Urinary bladder (tissue), 3 donors: ENCODE measurements at regions not wholly inside any gene's neighbourhood (a gene's known extent, or its start where the extent isn't known, plus 50 kb on each side); places are given as distances from the start of the nearest gene placed in this dataset.

ENCODE experiments used
- DNase-seq: peaks from one replicate; pipeline ENCODE4 v3.0.0-alpha.2; 2015; ENCODE audit errors: extremely low spot score
- H3K27ac ChIP-seq: one replicate; pipeline ENCODE4 v1.5.1; 2013; ENCODE audit warnings: low read depth, mild to moderate bottlenecking, moderate library complexity
- H3K36me3 ChIP-seq: one replicate; pipeline ENCODE4 v1.6.1; 2013; ENCODE audit warnings: mild to moderate bottlenecking, moderate library complexity; ENCODE audit not compliant: insufficient read depth
- H3K4me1 ChIP-seq: one replicate; pipeline ENCODE4 v1.6.1; 2013; ENCODE audit warnings: mild to moderate bottlenecking, moderate library complexity; ENCODE audit not compliant: insufficient read depth
- H3K4me3 ChIP-seq: one replicate; pipeline ENCODE4 v1.5.1; 2013; ENCODE audit warnings: low read depth, low read length
- WGBS: extraction: QIAGEN DNeasy Blood & Tissue Kit; methylation state at CpG from one replicate; pipeline ENCODE4 v1.1.7; 2013; 5-methylcytosine and 5-hydroxymethylcytosine counted together
- donor health status: healthy with polysubstance abuse.
- donor health status: healthy.

- no peaks in the 10 kb centered on the region for H3K4me1 ChIP-seq
- no peak for DNase-seq
- H3K27ac ChIP-seq = no peak overlapping the region
- H3K36me3 ChIP-seq = no peaks in the 10 kb centered on the region
- 94% methylated on average over 2 of the region's 2 CpGs for WGBS
- H3K4me3 ChIP-seq = no peak overlapping the region
These were observed 665.5 kb downstream of the USP25 start for GRCh38 chr21:16395285-16395684.

GRCh38 chr21:16402752-16403151, 673.0 kb downstream of the USP25 start:
- no peak for DNase-seq
- H3K27ac ChIP-seq = no peak overlapping the region
- H3K36me3 ChIP-seq = no peaks in the 10 kb centered on the region
- H3K4me3 ChIP-seq = no peak overlapping the region
- no peaks in the 10 kb centered on the region for H3K4me1 ChIP-seq

DNA sequence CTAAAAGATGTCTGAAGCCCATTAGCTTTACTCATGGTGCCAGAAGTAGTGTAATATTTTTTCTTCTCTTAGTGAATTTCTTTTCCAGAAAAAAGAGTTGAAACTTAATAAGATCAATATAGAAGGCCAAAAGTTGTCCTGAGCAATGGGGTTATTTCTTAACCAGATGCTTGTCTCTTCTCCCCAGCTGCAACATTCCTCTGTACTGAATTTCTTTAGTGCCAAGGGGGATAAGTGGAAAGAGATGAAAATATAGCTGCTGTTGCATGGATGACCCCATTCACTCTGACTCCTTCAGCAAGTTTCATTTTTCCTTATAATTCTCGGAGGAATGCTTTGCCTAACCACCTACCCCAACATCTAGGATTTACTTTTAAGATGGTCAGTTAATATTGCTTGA, 675.0 kb downstream of the USP25 start:
- 66% methylated on average over 1 of the region's 1 CpG for WGBS
- H3K27ac ChIP-seq = no peak overlapping the region
- H3K4me1 ChIP-seq = no peaks in the 10 kb centered on the region
- DNase-seq = no peak
- no peaks in the 10 kb centered on the region for H3K36me3 ChIP-seq
- no peak overlapping the region for H3K4me3 ChIP-seq

GRCh38 chr21:16406355-16406754, 676.6 kb downstream of the USP25 start:
- Histone ChIP-seq H3K27ac (no peak overlapping the region), H3K36me3 (no peaks in the 10 kb centered on the region), H3K4me1 (no peaks in the 10 kb centered on the region), H3K4me3 (no peak overlapping the region)
- WGBS = 98% methylated on average over 2 of the region's 2 CpGs
- DNase-seq = no peak

DNA sequence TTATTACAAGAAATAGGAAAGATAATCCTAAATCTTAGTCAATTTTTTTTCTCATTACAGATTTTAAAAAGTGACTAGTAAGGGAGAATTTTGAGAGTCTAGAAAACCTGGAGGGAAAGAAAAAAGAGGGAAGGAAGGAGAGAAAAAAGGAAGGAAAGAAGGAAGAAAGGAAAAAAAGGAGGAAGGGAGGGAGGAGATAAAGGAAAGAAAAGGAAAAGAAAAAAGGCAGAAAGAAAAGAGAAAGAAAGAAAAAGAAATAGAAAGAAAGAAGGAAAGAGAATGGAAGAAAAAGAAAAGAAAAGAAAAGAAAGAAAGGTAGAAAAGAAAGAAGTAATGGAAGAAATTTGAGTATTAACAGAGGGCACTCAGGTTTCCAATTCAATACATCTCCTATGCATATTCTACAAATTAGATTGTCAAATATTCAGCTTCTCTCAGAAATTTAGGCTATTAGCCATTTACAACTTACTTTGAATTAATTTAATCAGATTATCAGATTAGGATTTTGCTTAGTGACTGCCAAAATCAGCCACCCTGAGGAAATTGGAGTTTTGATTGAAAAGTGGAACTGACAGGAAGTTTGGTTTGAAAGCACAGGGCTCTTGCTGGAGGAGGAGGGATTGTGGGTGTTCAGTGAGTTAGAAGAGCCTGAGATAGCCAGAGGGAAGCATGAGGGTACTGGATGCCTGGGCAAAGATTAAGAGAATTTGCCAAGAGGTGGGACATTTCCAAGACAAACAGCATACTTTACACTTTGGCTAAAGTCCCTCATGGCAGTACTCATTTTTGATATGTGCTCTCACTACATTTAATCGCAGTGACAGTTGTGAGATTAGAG, 677.8 kb downstream of the USP25 start:
- Histone ChIP-seq H3K4me1 (no peaks in the 10 kb centered on the region), H3K27ac (no peak overlapping the region), H3K4me3 (no peak overlapping the region), H3K36me3 (no peaks in the 10 kb centered on the region)
- WGBS = 77% methylated on average over 1 of the region's 1 CpG
- no peak for DNase-seq

DNA sequence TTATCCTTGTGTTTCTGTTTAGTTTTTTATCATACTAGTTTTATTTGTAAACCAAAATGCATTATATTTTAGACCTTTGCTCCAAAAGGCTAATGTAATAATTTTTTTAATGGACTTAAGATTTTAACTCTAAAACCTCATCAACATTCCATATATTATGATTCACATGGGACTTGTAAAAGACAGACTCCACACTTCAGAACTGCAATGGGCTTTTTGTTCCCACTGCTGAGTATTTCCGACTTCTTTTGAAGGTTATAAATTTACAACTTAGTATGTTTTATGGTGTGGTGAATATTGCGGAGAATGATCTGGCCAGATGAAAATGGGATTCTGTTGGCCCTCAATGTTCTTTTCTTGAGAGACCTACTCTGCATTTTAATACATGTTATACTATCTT, 678.5 kb downstream of the USP25 start:
- WGBS = 68% methylated on average over 2 of the region's 2 CpGs
- H3K4me1 ChIP-seq = no peaks in the 10 kb centered on the region
- H3K27ac ChIP-seq = no peak overlapping the region
- no peaks in the 10 kb centered on the region for H3K36me3 ChIP-seq
- DNase-seq = no peak
- H3K4me3 ChIP-seq = no peak overlapping the region

GRCh38 chr21:16409352-16409751, 679.6 kb downstream of the USP25 start:
- Histone ChIP-seq H3K27ac (no peak overlapping the region), H3K4me1 (no peaks in the 10 kb centered on the region), H3K4me3 (no peak overlapping the region), H3K36me3 (no peaks in the 10 kb centered on the region)
- DNase-seq = no peak
- WGBS = 86% methylated on average over 2 of the region's 2 CpGs

GRCh38 chr21:16418226-16418625, 688.4 kb downstream of the USP25 start:
- Histone ChIP-seq H3K36me3 (no peaks in the 10 kb centered on the region), H3K4me3 (no peak overlapping the region), H3K27ac (no peak overlapping the region), H3K4me1 (no peaks in the 10 kb centered on the region)
- WGBS = 32% methylated on average over 2 of the region's 2 CpGs
- DNase-seq = no peak

GRCh38 chr21:16418642-16419041, 688.9 kb downstream of the USP25 start:
- H3K4me3 ChIP-seq = no peak overlapping the region
- no peak overlapping the region for H3K27ac ChIP-seq
- H3K36me3 ChIP-seq = no peaks in the 10 kb centered on the region
- DNase-seq = no peak
- 87% methylated on average over 5 of the region's 5 CpGs for WGBS
- H3K4me1 ChIP-seq = no peaks in the 10 kb centered on the region

DNA sequence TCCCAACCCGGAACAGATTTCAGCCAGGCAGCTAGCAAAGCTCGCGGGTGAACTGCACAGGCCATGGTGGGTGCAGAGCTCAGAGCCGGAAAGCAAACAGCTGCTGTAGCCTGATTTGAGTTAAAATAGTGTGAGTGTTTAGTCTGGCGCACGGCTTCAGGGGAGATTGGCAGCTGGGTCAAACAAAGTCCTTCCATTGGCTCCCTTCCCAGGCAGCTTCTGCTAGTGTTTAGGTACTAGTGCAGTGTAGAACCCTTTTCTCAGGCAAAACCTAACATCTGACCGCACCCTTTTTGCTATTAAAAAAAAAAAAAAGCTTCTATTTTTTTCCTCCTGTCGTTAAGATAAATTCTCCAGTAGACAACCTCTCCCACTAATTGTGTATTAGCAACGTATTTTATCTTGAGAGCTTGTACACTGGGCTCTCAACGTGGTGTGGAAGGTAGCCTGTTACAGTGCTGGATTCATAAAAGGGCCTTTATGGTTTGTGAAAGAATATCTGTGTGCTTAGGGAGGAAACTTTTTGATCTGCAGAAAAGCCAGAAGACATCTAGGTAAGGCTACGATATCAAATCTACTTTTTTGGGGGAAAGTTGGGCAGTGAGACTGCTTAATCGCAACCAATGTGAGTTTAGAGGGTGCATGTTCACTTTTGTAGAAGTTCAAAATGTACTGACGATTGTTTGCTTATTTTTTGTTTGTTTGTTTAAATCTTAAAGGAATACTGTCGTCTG, 689.6 kb downstream of the USP25 start:
- DNase-seq = peak; percentile 90
- H3K36me3 ChIP-seq = no peaks in the 10 kb centered on the region
- no peak overlapping the region for H3K27ac ChIP-seq
- peak overlapping the region; percentile 13 for H3K4me3 ChIP-seq
- no peaks in the 10 kb centered on the region for H3K4me1 ChIP-seq
- 12% methylated on average over 14 of the region's 14 CpGs for WGBS

DNA sequence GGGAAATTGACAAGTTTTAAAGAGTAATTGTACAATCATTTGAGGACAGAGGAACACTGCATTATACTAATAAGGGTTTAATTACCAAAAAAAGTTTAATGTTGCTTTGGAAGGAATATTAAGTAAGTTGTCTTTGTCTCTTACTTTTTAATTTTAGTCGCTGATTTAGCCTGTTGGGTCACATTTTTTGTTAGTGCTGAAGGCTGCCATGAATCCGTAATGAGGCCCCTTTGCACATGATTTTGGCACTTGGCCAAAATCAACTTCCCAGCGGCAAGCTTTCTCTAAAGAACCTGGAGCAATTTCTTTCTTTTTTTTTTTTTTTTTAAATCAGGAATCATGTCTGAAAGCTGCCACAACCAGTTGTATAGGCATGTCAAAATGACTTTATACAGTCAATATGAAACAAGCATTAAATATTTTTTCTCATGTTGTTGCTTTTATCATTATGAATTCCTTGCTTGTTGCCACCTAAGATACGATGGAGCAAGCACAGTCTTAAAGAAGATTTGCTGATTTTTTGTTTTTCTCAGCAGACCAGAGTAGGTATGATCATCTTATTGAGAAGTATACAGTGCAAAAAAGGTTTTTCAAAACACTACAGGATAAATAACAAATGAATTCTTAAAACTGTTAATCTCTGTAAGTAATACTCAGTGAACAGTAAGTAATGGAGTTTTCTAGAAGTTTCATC, 690.4 kb downstream of the USP25 start:
- peak; percentile 73 for DNase-seq
- H3K36me3 ChIP-seq = no peaks in the 10 kb centered on the region
- WGBS = 18% methylated on average over 4 of the region's 4 CpGs
- H3K4me3 ChIP-seq = no peak overlapping the region
- H3K4me1 ChIP-seq = no peaks in the 10 kb centered on the region
- no peak overlapping the region for H3K27ac ChIP-seq

GRCh38 chr21:16421007-16421406, 691.2 kb downstream of the USP25 start:
- Histone ChIP-seq H3K27ac (no peak overlapping the region), H3K36me3 (no peaks in the 10 kb centered on the region), H3K4me1 (no peaks in the 10 kb centered on the region), H3K4me3 (no peak overlapping the region)
- 65% methylated on average over 2 of the region's 2 CpGs for WGBS
- no peak for DNase-seq

DNA sequence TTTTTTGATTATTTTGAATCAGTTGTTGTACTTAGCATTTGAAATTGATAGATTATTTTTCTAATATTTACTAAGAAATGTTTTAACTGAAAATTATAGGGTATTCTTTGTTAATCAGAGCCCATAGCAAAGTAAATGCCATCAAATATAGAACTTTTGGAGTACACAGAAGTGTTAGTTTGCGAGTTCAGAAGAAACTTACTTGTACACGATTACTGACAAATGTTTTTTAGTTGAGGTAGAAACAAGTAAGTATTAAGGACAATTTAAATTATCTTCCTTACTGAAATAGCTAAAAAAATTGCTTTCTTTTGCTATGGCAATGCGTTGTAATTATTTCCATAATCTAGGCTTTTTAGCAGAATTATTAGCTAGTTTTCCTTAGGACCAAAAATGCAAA, 692.2 kb downstream of the USP25 start:
- Histone ChIP-seq H3K4me1 (no peaks in the 10 kb centered on the region), H3K4me3 (no peak overlapping the region), H3K36me3 (no peaks in the 10 kb centered on the region), H3K27ac (no peak overlapping the region)
- WGBS = 78% methylated on average over 3 of the region's 3 CpGs
- DNase-seq = no peak

DNA sequence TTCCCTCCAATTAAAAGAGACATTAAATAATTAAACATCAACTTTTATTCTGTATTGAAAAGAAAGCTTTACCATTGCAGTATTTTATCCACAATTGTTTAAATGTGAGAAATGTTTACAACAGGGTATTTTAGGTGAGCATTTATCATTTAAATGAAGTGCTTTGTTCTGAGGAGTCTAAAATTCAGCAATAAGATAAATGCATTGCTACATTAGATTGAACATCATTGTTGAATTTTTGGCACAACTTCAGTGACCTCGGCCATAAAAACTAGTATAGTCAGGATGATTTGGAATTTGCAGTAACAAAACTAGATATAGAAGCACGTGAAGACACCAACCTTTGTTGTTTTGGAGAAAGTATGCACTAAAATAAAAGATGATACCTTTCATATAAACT, 692.9 kb downstream of the USP25 start:
- WGBS = 30% methylated on average over 2 of the region's 2 CpGs
- no peaks in the 10 kb centered on the region for H3K36me3 ChIP-seq
- no peak overlapping the region for H3K4me3 ChIP-seq
- DNase-seq = no peak
- no peak overlapping the region for H3K27ac ChIP-seq
- H3K4me1 ChIP-seq = no peaks in the 10 kb centered on the region
